ENCODE measurements at regions not wholly inside any gene's neighbourhood (a gene's known extent, or its start where the extent isn't known, plus 50 kb on each side); places are given as distances from the start of the nearest gene placed in this dataset.

- no peak for TF ChIP-seq CTCF (IDR thresholded peaks at IDR 0.05)
- no peak for TF ChIP-seq POLR2A (IDR thresholded peaks at IDR 0.05)
Observed at GRCh38 chr13:40352802-40353562, 313.5 kb downstream of the FOXO1 start.

Data from right lobe of liver (tissue), 4 donors.